ENCODE measurements at regions not wholly inside any gene's neighbourhood (a gene's known extent, or its start where the extent isn't known, plus 50 kb on each side); places are given as distances from the start of the nearest gene placed in this dataset.

GRCh38 chr7:113742377-113742776 is 176.4 kb downstream of the PPP1R3A start:
- intact Hi-C loops (cut with DNase I; ENCODE audit: low total_unique reads): no loop called here
- Histone ChIP-seq H3K4me1 (no peaks in the 10 kb centered on the region), H3K9me3 (no peaks in the 10 kb centered on the region), H3K27ac (no peak overlapping the region), H3K36me3 (no peaks in the 10 kb centered on the region), H3K27me3 (no peaks in the 10 kb centered on the region), H3K4me3 (no peak overlapping the region)
- TF ChIP-seq CTCF (IDR thresholded peaks at IDR 0.05) (no peak), POLR2A (IDR thresholded peaks at IDR 0.05) (no peak), POLR2AphosphoS5 (IDR thresholded peaks at IDR 0.05) (no peak)
- DNase-seq (ENCODE audit: low spot score in 2 of 2): no peak

GRCh38 chr7:113731571-113731970 is 187.2 kb downstream of the PPP1R3A start:
- H3K9me3 ChIP-seq: no peaks in the 10 kb centered on the region
- DNase-seq (ENCODE audit: low spot score in 2 of 2): no peak

GRCh38 chr7:113730309-113730955 is 188.4 kb downstream of the PPP1R3A start:
- Histone ChIP-seq H3K27me3 (no peaks in the 10 kb centered on the region), H3K4me3 (no peak overlapping the region), H3K4me1 (no peaks in the 10 kb centered on the region), H3K9me3 (no peaks in the 10 kb centered on the region), H3K27ac (no peak overlapping the region), H3K36me3 (no peaks in the 10 kb centered on the region)
- intact Hi-C loops (cut with DNase I; ENCODE audit: low total_unique reads): no loop called here
- TF ChIP-seq CTCF (IDR thresholded peaks at IDR 0.05) (no peak), POLR2A (IDR thresholded peaks at IDR 0.05) (no peak), POLR2AphosphoS5 (IDR thresholded peaks at IDR 0.05) (no peak)
- no peak for DNase-seq (ENCODE audit: low spot score in 2 of 2)

More at GRCh38 chr7:113731571-113731970, 187.2 kb downstream of the PPP1R3A start:
- H3K4me1 ChIP-seq: no peaks in the 10 kb centered on the region
- H3K27ac ChIP-seq: no peak overlapping the region
- TF ChIP-seq POLR2AphosphoS5 (IDR thresholded peaks at IDR 0.05) (no peak), CTCF (IDR thresholded peaks at IDR 0.05) (no peak), POLR2A (IDR thresholded peaks at IDR 0.05) (no peak)
- intact Hi-C loops (cut with DNase I; ENCODE audit: low total_unique reads): no loop called here
- H3K4me3 ChIP-seq: no peak overlapping the region
- no peaks in the 10 kb centered on the region for H3K36me3 ChIP-seq
- H3K27me3 ChIP-seq: no peaks in the 10 kb centered on the region

GRCh38 chr7:113727486-113727885 is 191.3 kb downstream of the PPP1R3A start:
- Histone ChIP-seq H3K4me3 (no peak overlapping the region), H3K36me3 (no peaks in the 10 kb centered on the region), H3K27me3 (no peaks in the 10 kb centered on the region), H3K4me1 (no peaks in the 10 kb centered on the region), H3K9me3 (no peaks in the 10 kb centered on the region), H3K27ac (no peak overlapping the region)
- TF ChIP-seq CTCF (IDR thresholded peaks at IDR 0.05): no peak
- no peak for TF ChIP-seq POLR2A (IDR thresholded peaks at IDR 0.05)
- no peak for TF ChIP-seq POLR2AphosphoS5 (IDR thresholded peaks at IDR 0.05)
- intact Hi-C loops (cut with DNase I; ENCODE audit: low total_unique reads): no loop called here
- no peak for DNase-seq (ENCODE audit: low spot score in 2 of 2)

GRCh38 chr7:113722006-113722405 is 196.8 kb downstream of the PPP1R3A start:
- intact Hi-C loops (cut with DNase I; ENCODE audit: low total_unique reads): no loop called here
- no peaks in the 10 kb centered on the region for H3K4me1 ChIP-seq
- DNase-seq (ENCODE audit: low spot score in 2 of 2): no peak
- TF ChIP-seq CTCF (IDR thresholded peaks at IDR 0.05) (no peak), POLR2A (IDR thresholded peaks at IDR 0.05) (no peak), POLR2AphosphoS5 (IDR thresholded peaks at IDR 0.05) (no peak)
- no peaks in the 10 kb centered on the region for H3K27me3 ChIP-seq
- H3K27ac ChIP-seq: no peak overlapping the region
- no peaks in the 10 kb centered on the region for H3K36me3 ChIP-seq
- no peaks in the 10 kb centered on the region for H3K9me3 ChIP-seq
- no peak overlapping the region for H3K4me3 ChIP-seq

Data from breast epithelium (tissue), 4 donors.